ENCODE measurements at regions not wholly inside any gene's neighbourhood (a gene's known extent, or its start where the extent isn't known, plus 50 kb on each side); places are given as distances from the start of the nearest gene placed in this dataset.
"Not testable (repeated sequence)": the region's sequence is repeated elsewhere in the genome, so short reads cannot be mapped to it uniquely, and the experiment has no call there.

- Histone ChIP-seq H3K4me3 (ENCODE audit: low read depth in 1 of 5, low read length in 5 of 5) (no peak overlapping the region), H3K4me1 (ENCODE audit: control insufficient read depth in 5 of 5, insufficient read depth in 5 of 5, low read length in 5 of 5) (peaks cover 0 to 5% (median 0%) of the 10 kb centered on the region in 5 donors), H3K27ac (ENCODE audit: low read depth, low read length) (no peak overlapping the region), H3K9me3 (ENCODE audit: control insufficient read depth in 5 of 5, low read length in 5 of 5) (peaks cover 0 to 3% (median 0%) of the 10 kb centered on the region in 5 donors), H3K9ac (ENCODE audit: low read length in 5 of 5) (no peak overlapping the region), H3K27me3 (ENCODE audit: control insufficient read depth in 5 of 5, insufficient read depth in 4 of 5, low read length in 5 of 5) (peaks cover 0 to 4% (median 0%) of the 10 kb centered on the region in 5 donors), H3K36me3 (ENCODE audit: control insufficient read depth in 5 of 5, insufficient read depth in 5 of 5, low read length in 5 of 5) (no peaks in the 10 kb centered on the region)
Measured at GRCh38 chrX:56120242-56120641, 111.9 kb upstream of the KLF8 start.

- Histone ChIP-seq H3K9me3 (ENCODE audit: control insufficient read depth in 5 of 5, low read length in 5 of 5) (peaks cover 0 to 3% (median 0%) of the 10 kb centered on the region in 5 donors), H3K9ac (ENCODE audit: low read length in 5 of 5) (no peak overlapping the region), H3K4me1 (ENCODE audit: control insufficient read depth in 5 of 5, insufficient read depth in 5 of 5, low read length in 5 of 5) (peaks cover 0 to 11% (median 7%) of the 10 kb centered on the region in 5 donors), H3K27me3 (ENCODE audit: control insufficient read depth in 5 of 5, insufficient read depth in 4 of 5, low read length in 5 of 5) (peaks cover 0 to 6% (median 0%) of the 10 kb centered on the region in 5 donors), H3K36me3 (ENCODE audit: control insufficient read depth in 5 of 5, insufficient read depth in 5 of 5, low read length in 5 of 5) (no peaks in the 10 kb centered on the region), H3K27ac (ENCODE audit: low read depth, low read length) (no peak overlapping the region), H3K4me3 (ENCODE audit: low read depth in 1 of 5, low read length in 5 of 5) (no peak overlapping the region)
Measured at GRCh38 chrX:56125946-56126345, 106.2 kb upstream of the KLF8 start.

- Histone ChIP-seq H3K27me3 (ENCODE audit: control insufficient read depth in 5 of 5, insufficient read depth in 4 of 5, low read length in 5 of 5) (peaks cover 0 to 6% (median 0%) of the 10 kb centered on the region in 5 donors), H3K36me3 (ENCODE audit: control insufficient read depth in 5 of 5, insufficient read depth in 5 of 5, low read length in 5 of 5) (no peaks in the 10 kb centered on the region), H3K4me3 (ENCODE audit: low read depth in 1 of 5, low read length in 5 of 5) (no peak overlapping the region), H3K9ac (ENCODE audit: low read length in 5 of 5) (no peak overlapping the region), H3K27ac (ENCODE audit: low read depth, low read length) (no peak overlapping the region), H3K9me3 (ENCODE audit: control insufficient read depth in 5 of 5, low read length in 5 of 5) (peaks cover 0 to 3% (median 0%) of the 10 kb centered on the region in 5 donors), H3K4me1 (ENCODE audit: control insufficient read depth in 5 of 5, insufficient read depth in 5 of 5, low read length in 5 of 5) (peaks cover 0 to 9% (median 6%) of the 10 kb centered on the region in 5 donors)
Measured at GRCh38 chrX:56130031-56130430, 102.1 kb upstream of the KLF8 start.

- no peak overlapping the region for H3K27ac ChIP-seq (ENCODE audit: low read depth, low read length)
- H3K9ac ChIP-seq (ENCODE audit: low read length in 5 of 5), result no peak overlapping the region
- H3K4me1 ChIP-seq (ENCODE audit: control insufficient read depth in 5 of 5, insufficient read depth in 5 of 5, low read length in 5 of 5), result peaks cover 0 to 9% (median 6%) of the 10 kb centered on the region in 5 donors
- H3K27me3 ChIP-seq (ENCODE audit: control insufficient read depth in 5 of 5, insufficient read depth in 4 of 5, low read length in 5 of 5), result peaks cover 0 to 6% (median 0%) of the 10 kb centered on the region in 5 donors
- H3K9me3 ChIP-seq (ENCODE audit: control insufficient read depth in 5 of 5, low read length in 5 of 5), result peaks cover 0 to 3% (median 0%) of the 10 kb centered on the region in 5 donors
- H3K36me3 ChIP-seq (ENCODE audit: control insufficient read depth in 5 of 5, insufficient read depth in 5 of 5, low read length in 5 of 5), result no peaks in the 10 kb centered on the region
- H3K4me3 ChIP-seq (ENCODE audit: low read depth in 1 of 5, low read length in 5 of 5), result no peak overlapping the region
Measured at GRCh38 chrX:56130436-56130835, 101.7 kb upstream of the KLF8 start.

GRCh38 chrX:56164135-56164534 is 68.0 kb upstream of the KLF8 start:
- not testable (repeated sequence) for H3K27me3 ChIP-seq (ENCODE audit: control insufficient read depth in 5 of 5, insufficient read depth in 4 of 5, low read length in 5 of 5); H3K4me3 ChIP-seq (ENCODE audit: low read depth in 1 of 5, low read length in 5 of 5); H3K9ac ChIP-seq (ENCODE audit: low read length in 5 of 5); H3K36me3 ChIP-seq (ENCODE audit: control insufficient read depth in 5 of 5, insufficient read depth in 5 of 5, low read length in 5 of 5); H3K27ac ChIP-seq (ENCODE audit: low read depth, low read length); H3K4me1 ChIP-seq (ENCODE audit: control insufficient read depth in 5 of 5, insufficient read depth in 5 of 5, low read length in 5 of 5)
- H3K9me3 ChIP-seq (ENCODE audit: control insufficient read depth in 5 of 5, low read length in 5 of 5), result peaks cover 0 to 18% (median 7%) of the 10 kb centered on the region in 5 donors
